ENCODE measurements at regions not wholly inside any gene's neighbourhood (a gene's known extent, or its start where the extent isn't known, plus 50 kb on each side); places are given as distances from the start of the nearest gene placed in this dataset.

GRCh38 chr5:81901586-81901985 lies 70.2 kb upstream of the ATG10 start:
- no peaks in the 10 kb centered on the region for H3K36me3 ChIP-seq (ENCODE audit: control insufficient read depth in 2 of 2, insufficient read depth in 2 of 2, low read length in 1 of 2)
- ChIA-PET RAD21 (ENCODE audit: unreplicated experiment) (no interaction called here), SMC1A (ENCODE audit: uncharacterized antibody, unreplicated experiment) (interaction anchor here (1.6 to 1.7 kb wide), 2 partner anchors 18 to 50 kb away, joined by 5 read pairs; no protein-coding TSS in a partner anchor), POLR2A (no interaction called here), CTCF (no interaction called here)
- intact Hi-C loops (cut with micrococcal nuclease; ENCODE audit: unreplicated experiment) (no loop called here), in situ Hi-C loops (cut with MboI) (no loop called here)
- no peaks in the 10 kb centered on the region for H4K20me1 ChIP-seq (ENCODE audit: control insufficient read depth, insufficient read depth)
- H3K9me3 ChIP-seq (replicated peaks; ENCODE audit: control insufficient read depth, insufficient read depth, low read length), result no peaks in the 10 kb centered on the region; the same call in 1 of the 3 replicates
- ATAC-seq (no peak), FAIRE-seq (no peak), DNase-seq (ENCODE audit: low read depth, low spot score) (no peak)
- H3K9ac ChIP-seq (ENCODE audit: control insufficient read depth, insufficient read depth, low read length), result no peak overlapping the region
- H3K27me3 ChIP-seq (replicated peaks in 1 of 2; ENCODE audit: control insufficient read depth in 2 of 2, insufficient read depth in 2 of 2, low read length in 1 of 2), result no peaks in the 10 kb centered on the region
- no peak overlapping the region for H3K27ac ChIP-seq (ENCODE audit: control insufficient read depth, insufficient read depth)
- no TSS peak for BruUV-seq (replicated peaks)
- H3K4me2 ChIP-seq (ENCODE audit: control insufficient read depth, insufficient read depth), result no peak overlapping the region
- no peak overlapping the region for H2AFZ ChIP-seq (ENCODE audit: control insufficient read depth, low read depth, low read length)
- no peaks in the 10 kb centered on the region for H3K79me2 ChIP-seq (ENCODE audit: control insufficient read depth, insufficient read depth, low read length)
- WGBS (ENCODE audit: insufficient coverage, insufficient replicate concordance, low lambda C conversion rate, missing lambda C conversion rate), result 43% methylated on average over 10 of the region's 10 CpGs
- no peaks in the 10 kb centered on the region for H3K4me1 ChIP-seq (ENCODE audit: control insufficient read depth, insufficient read depth, low read length)
- TF ChIP-seq SIX5 (IDR thresholded peaks at IDR 0.05; ENCODE audit: low read depth, low read length, severe bottlenecking) (no peak), JUNB (IDR thresholded peaks at IDR 0.05) (no peak), ZBTB33 (IDR thresholded peaks at IDR 0.05) (no peak), SUPT20H (IDR thresholded peaks at IDR 0.05; ENCODE audit: borderline replicate concordance, control insufficient read depth, low read depth, low read length) (no peak), TCF12 (IDR thresholded peaks at IDR 0.05; ENCODE audit: low read depth, low read length) (no peak), JUND (IDR thresholded peaks at IDR 0.05; ENCODE audit: low read depth, low read length) (no peak), RCOR1 (conservative IDR thresholded peaks at IDR 0.05; ENCODE audit: low read depth, low read length) (no peak)
- no peak overlapping the region for H3K4me3 ChIP-seq

DNA sequence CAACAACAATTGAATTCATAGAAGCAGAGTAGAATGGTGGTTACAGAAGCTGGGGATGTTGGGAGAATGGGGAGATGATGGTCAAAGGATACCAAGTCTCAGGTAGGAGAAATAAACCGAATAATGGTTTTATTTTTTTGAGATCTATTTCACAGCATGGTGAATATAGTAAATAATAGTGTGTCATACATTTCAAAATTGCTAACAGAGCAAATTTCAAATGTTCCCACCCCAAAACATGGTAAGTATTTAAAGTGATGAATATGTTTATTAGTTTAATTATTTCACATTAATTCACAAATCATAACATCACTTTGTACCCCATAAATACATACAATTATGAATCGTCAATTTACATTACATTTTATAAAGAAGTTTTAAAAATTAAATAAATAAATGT lies 72.7 kb upstream of the ATG10 start:
- 0 out of 2 replicates have a peak overlapping the region, but pooled peaks have one; percentile 15 for H3K4me3 ChIP-seq
- H3K27ac ChIP-seq (ENCODE audit: control insufficient read depth, insufficient read depth), result no peak overlapping the region
- ChIA-PET CTCF (no interaction called here), POLR2A (no interaction called here), RAD21 (ENCODE audit: unreplicated experiment) (no interaction called here), SMC1A (ENCODE audit: uncharacterized antibody, unreplicated experiment) (no interaction called here)
- no peak for ATAC-seq
- intact Hi-C loops (cut with micrococcal nuclease; ENCODE audit: unreplicated experiment) (no loop called here), in situ Hi-C loops (cut with MboI) (no loop called here)
- no peaks in the 10 kb centered on the region for H3K36me3 ChIP-seq (ENCODE audit: control insufficient read depth in 2 of 2, insufficient read depth in 2 of 2, low read length in 1 of 2)
- H4K20me1 ChIP-seq (ENCODE audit: control insufficient read depth, insufficient read depth), result no peaks in the 10 kb centered on the region
- FAIRE-seq, result no peak
- WGBS (ENCODE audit: insufficient coverage, insufficient replicate concordance, low lambda C conversion rate, missing lambda C conversion rate), result 47% methylated on average over 2 of the region's 2 CpGs
- no peak overlapping the region for H2AFZ ChIP-seq (ENCODE audit: control insufficient read depth, low read depth, low read length)
- no peaks in the 10 kb centered on the region for H3K79me2 ChIP-seq (ENCODE audit: control insufficient read depth, insufficient read depth, low read length)
- no peak for DNase-seq (ENCODE audit: low read depth, low spot score)
- BruUV-seq (replicated peaks), result no TSS peak
- no peak overlapping the region for H3K9ac ChIP-seq (ENCODE audit: control insufficient read depth, insufficient read depth, low read length)
- no peaks in the 10 kb centered on the region; the same call in 1 of the 3 replicates for H3K9me3 ChIP-seq (replicated peaks; ENCODE audit: control insufficient read depth, insufficient read depth, low read length)
- no peaks in the 10 kb centered on the region for H3K27me3 ChIP-seq (replicated peaks in 1 of 2; ENCODE audit: control insufficient read depth in 2 of 2, insufficient read depth in 2 of 2, low read length in 1 of 2)
- TF ChIP-seq STAT1 (conservative IDR thresholded peaks at IDR 0.05), result no peak
- TF ChIP-seq POLR2A (IDR thresholded peaks at IDR 0.05; ENCODE audit: low read depth, low read length), result no peak
- no peak for TF ChIP-seq ZNF207 (IDR thresholded peaks at IDR 0.05; ENCODE audit: borderline replicate concordance)
- no peak for TF ChIP-seq RAD21 (IDR thresholded peaks at IDR 0.05; ENCODE audit: insufficient read depth, low read depth, low read length)
- TF ChIP-seq ZNF384 (IDR thresholded peaks at IDR 0.05; ENCODE audit: borderline replicate concordance, low read depth, low read length), result no peak
- H3K4me1 ChIP-seq (ENCODE audit: control insufficient read depth, insufficient read depth, low read length), result no peaks in the 10 kb centered on the region
- H3K4me2 ChIP-seq (ENCODE audit: control insufficient read depth, insufficient read depth), result no peak overlapping the region

Measured in GM12878 (cell line).